ENCODE measurements at regions not wholly inside any gene's neighbourhood (a gene's known extent, or its start where the extent isn't known, plus 50 kb on each side); places are given as distances from the start of the nearest gene placed in this dataset.

DNA sequence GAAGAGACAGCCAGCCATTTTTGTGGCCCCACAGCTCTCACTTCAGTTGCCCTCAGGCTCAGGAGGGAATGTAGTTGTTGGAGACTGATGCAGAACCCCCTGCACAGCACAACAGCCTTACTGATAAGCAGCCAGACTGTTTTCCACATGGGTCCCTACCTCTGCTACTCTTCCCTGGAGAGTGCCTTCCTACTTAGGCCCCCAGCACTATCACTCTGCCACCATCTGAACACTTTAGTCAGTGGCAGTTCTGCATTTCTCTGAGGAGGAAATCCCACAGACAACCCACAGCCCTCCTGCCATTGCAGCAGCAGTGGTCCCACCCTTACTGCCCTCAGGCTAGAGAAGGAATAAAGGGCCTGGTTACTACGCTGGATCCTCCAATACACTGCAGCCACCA, 61.8 kb upstream of the PTPRD start:
- DNase-seq (ENCODE audit: low read depth): no peak

DNA sequence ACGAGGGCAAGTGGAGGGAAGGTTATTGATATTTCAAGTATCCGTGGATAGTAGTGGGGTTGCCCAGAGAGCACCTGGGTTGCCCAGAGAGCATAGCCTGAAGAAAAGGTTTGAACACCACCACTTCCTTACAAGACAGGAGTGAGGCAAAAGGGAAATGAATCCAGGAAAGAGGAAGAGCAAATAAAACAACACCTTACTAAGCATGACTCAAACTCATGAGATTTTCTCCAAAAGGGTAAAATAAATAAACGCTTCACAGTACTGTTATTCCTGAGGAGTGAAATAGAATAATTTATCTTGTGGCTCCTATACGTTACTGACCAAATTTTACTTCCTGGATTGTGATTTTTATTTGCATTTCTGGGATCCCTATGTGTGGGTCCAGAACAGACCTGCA, 65.2 kb upstream of the PTPRD start:
- no peak for DNase-seq (ENCODE audit: low read depth)

DNA sequence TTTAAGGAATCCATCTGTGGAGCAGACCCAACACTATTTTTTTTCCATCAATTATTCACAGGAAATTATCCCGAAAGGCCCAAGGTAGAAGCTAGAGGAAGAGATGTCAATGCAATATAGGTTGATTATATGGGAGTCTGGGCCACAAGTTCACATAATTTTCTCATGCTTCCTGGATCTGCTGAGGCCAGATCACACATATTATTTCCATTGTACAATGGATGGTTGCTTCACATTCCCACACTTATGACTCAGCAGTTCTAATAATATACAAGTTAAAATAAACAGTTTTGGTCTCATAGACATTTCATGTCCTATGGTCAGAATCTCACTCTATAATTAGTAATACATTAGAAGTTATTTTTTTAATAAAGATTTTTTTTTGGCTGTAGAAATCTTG, 66.0 kb upstream of the PTPRD start:
- DNase-seq (ENCODE audit: low read depth): peak; percentile 81

DNA sequence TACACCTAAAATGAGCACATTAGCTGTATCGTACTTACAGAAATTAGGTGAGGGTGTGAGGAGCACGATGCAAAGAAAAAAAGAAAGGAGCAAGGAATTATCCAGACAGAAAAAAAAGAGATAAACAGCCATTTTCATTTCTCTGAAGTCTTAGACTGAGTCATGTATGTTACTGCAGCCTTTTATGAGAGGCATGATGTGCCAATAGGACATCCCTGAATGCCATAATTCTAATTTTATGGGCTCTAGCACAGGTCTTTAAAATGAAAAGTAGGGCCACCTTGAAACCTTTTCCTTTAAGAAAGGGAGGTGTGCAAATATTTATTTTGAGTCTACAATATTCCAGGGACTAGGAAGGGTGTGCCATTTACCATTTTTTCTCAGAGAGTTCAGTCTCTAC, 74.1 kb upstream of the PTPRD start:
- no peak for DNase-seq (ENCODE audit: low read depth)

DNA sequence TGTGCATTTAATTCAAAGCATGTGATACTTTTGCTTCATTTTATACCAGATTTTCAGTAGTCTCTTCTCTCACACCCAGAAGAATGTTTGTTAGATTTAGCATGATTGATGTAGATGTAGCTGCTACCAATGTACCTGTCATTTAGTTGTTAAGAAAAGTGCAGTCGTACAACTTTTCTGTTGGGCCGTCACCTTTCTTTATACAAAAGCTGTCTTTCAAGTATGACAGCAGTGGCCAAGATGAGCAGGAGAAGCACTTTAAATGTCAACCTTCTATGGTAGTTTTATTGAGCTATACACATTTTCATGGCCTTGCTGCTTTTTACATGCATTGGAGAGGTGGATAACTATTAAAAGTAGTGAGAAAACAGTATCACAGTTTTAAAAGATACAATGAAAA, 77.7 kb upstream of the PTPRD start:
- no peak for DNase-seq (ENCODE audit: low read depth)

DNA sequence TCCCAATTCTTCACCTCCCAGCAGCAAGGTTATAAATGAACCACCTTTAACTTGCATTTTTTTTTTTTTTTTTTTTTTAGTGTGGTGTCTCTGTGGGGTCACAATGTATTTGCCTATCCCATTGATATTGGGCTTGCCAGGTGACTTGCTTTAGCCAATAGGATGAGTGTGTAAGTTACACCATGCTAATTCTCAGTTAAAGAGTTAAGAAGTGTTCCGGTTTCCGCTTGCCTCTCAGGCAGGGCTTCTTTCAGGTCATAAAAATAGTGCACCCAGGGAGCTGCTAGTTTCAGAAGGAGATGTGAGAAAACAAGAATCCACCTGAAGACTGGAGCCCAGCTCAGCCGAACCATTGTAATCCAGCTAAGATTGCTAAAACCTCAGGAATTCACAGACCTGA, 84.2 kb upstream of the PTPRD start:
- DNase-seq (ENCODE audit: low read depth): no peak

DNA sequence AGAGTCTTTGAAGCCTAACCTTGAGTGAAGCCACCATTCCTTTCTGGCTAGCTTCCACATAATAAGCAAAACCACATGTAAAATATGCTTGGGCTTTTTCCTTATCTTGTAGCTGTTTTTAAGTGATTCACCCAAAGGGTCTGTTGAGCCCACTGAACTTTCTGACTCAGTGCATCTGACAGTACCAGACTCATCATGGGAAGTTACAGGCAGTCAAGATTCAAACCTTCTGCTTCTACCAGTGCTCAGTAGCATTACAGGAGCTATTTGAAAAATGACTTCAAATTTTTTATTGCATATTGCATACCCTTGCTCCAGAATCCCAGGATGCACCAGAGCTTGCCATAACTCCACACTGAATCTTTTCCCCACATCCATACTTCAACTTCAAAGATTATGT, 87.5 kb upstream of the PTPRD start:
- DNase-seq (ENCODE audit: low read depth): peak; percentile 75

DNA sequence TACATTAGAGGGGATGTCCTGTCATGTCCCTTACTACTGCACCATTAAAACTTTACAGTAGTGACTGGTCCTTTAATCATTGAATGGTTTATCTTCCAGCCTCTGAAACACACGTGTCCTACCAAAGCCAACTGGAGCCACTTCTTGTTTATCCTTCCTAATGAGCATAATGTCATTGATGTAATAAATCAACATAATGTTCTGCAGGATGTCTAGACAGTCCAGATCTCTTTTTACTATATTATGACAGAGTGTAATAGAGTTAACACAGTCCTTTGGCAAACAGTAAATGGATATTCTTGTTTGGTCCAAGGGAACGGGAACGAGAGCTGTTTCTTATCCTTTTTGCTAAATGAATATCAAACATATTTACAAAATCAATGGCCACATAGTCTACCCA, 88.1 kb upstream of the PTPRD start:
- DNase-seq (ENCODE audit: low read depth): no peak

DNA sequence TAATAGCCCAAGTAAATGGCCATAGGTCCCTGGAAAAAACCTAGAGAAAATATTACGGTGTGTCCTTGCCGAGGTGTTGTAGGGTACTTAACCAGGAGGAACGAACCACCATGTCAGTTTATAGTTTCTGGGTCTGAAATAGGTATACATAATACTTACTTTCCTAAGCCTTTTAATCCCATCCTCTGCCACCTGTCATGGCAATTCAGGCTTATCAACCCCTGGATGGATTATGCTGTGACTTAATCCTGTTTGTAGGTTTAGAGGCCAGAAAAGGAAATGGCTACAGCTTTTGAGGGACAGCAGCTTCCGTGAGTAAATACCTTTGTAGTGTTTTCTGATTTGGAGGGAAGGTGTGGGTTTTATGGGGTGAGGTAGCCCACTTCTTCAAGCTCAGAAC, 89.1 kb upstream of the PTPRD start:
- DNase-seq (ENCODE audit: low read depth): no peak

DNA sequence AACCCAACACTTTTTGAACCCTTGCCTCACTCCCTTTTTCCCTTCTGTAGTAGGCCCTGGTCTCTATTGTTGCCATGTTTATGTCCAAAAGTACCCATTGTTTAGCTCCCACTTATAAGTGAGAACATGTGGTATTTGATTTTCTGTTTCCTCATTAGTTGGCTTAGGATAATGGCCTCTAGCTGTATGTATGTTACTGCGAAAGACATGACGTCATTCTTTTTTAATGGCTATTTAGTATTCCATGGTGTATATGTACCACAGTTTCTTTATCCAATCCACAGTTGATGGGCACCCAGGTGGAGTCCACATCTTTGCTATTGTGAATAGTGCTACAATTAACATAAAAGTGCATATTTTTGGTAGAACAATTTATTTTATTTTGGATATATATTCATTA, 90.3 kb upstream of the PTPRD start:
- DNase-seq (ENCODE audit: low read depth): no peak

DNA sequence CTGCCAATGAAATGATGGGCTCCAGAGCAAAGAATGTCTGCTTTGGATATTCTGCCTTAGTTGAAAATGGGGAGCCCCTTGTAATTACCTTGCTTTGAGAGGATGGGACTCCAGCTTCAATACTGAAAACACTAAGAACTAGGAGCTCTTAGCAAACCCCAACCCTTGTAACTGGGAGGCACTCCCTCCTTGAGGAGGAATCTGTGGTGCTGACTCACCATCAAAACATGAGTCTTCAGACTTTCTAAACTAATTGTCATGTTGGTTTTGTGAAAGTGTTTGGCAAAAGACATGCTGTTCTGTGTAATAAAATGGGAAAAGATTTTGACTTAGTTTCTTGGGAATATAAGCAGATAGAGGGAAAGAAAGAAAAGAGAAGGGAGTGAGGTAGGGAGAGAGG, 91.9 kb upstream of the PTPRD start:
- DNase-seq (ENCODE audit: low read depth): peak; percentile 76

DNA sequence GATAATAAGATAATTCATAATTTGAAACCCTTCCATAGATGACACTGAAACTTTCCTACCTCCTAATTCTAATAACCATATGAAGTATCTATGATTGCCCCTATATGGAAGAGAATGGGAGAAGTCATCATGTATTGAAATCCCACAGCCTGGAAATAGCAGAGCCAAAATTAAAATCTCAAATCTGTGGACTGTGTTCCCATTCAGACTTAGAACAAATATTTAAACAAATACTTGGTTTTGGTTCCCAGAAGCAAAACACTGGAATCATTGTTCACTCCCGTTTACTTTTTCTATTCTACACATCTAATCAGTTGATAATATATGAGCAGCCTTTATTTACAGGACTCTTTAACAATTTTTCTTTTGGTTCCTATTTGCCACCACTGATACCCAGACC, 92.6 kb upstream of the PTPRD start:
- no peak for DNase-seq (ENCODE audit: low read depth)

DNA sequence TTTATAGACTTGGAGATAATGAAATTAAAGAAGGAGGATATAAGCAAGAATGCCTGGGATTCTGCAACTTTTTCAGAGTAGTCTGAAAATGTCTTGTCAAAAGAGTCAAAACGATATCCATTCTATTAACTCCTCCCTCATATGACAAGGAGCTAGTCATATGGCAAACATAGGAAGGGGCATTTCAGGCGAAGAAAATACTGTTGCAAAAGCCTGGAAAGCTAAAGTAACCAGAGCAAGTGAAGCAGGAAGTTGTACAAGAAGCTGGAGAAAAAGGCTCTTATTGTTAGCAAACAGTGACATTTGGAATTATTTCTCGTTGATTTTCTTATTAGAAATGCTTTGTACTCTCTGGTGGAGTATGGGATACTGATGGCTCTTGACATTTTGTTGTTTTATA, 94.0 kb upstream of the PTPRD start:
- DNase-seq (ENCODE audit: low read depth): no peak

DNA sequence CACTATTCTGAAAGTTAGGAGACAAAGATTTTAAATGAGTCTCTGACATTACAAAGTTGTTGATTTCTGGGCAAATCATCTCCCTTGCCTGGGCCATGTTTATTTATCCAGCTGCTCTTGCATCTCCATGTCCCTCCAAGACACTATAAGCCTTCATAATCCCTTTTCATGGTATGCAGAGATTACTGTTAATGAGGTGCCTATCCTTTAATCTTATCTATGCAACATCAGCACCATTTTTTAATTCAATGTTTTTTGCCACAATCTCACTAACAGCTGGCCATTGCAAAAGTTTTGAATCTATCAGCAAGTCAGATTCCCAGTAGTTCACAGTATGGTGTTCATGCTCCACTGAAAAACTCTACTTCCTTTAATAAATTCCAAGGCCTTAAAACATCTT, 108.5 kb upstream of the PTPRD start:
- no peak for DNase-seq (ENCODE audit: low read depth)

DNA sequence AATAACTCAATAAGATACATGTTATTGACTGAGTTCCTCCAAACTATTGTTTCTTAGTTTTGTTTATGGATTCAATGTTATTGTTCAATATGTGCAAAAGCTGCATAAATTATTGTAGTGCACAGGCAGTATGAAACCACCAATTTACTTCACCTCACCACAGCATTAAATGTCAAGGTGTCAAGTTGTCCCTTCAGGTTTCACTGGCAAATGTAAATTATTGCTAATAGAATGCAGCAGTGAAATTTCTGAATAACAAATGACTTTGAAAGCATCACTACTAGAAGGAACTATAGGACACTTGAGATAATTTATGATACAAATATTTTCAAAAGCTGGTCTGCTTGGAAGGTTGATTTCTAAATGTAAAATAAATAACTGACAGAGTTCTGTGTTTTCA, 116.4 kb upstream of the PTPRD start:
- no peak for DNase-seq (ENCODE audit: low read depth)

DNA sequence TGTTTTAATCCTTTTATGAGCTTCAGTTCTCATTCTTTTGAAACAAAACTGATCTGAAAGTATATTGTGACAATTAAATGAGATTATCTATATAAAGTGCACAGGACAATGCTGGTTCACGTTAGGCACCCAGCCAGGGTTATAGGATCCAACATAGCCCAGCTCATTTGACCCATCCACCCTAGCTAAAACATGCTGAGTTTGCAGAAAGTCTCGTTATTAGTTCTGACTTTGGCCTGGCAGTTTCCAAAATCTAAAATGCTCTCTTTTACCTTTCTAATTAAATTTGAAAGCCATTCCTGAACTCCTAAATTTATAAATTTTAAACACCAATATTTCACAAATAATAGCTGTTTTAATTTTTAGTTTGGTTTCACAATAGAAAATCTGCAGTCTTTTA, 131.9 kb upstream of the PTPRD start:
- no peak for DNase-seq (ENCODE audit: low read depth)

DNA sequence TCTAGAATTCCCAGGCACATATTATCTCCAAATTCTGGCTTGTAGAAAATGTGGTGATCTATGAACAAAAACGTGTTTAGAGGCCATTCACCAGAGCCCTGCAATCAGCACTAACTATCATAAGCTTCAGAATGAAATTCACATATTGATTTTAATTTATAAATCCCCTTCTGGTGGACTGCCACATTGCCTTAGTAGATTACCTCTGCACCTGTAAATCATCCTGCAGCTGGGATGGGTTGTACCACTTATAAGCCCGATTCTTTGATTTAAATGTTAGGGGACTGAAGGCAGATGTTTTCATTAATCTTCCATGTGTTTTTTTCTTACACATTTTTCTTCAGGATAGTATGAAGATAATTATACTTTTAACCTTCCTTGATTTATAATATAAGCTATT, 140.7 kb upstream of the PTPRD start:
- no peak for DNase-seq (ENCODE audit: low read depth)

DNA sequence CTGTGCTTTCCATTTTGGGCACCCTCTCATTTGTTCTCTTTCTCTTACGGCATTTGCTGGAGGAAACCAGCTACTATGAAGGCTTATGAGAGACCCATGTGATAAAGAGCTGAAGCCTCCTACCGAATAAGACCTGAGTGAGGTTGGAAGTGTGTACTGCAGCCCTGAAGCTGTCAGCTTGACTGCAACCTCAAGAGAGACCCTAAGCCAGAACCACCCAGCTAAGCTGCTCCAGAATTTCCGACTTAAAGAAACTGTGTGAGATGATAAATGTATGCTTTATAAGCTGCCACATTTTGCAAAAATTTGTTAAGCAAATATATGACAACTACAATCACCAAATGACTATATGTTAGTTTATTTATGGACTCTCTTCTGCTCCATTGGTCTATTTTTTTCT, 151.7 kb upstream of the PTPRD start:
- no peak for DNase-seq (ENCODE audit: low read depth)

DNA sequence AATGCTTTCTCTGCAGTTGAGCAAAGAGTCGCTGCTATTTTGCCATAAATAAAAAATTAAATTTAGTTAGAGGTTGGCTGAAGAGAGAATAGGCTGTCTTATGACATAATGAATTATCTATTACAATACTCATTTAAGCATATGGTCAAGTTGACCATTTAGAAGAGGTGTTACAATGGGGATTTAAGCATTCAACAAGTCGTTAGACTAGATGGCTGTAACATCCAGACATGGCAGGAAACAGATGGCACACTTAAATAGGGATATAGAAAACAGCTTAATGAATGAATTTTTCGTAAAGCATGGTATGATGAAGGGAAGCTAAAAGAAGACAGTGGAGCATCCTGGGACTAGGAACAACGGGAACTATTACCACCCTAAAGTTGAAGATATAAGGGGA, 160.3 kb upstream of the PTPRD start:
- DNase-seq (ENCODE audit: low read depth): no peak

DNA sequence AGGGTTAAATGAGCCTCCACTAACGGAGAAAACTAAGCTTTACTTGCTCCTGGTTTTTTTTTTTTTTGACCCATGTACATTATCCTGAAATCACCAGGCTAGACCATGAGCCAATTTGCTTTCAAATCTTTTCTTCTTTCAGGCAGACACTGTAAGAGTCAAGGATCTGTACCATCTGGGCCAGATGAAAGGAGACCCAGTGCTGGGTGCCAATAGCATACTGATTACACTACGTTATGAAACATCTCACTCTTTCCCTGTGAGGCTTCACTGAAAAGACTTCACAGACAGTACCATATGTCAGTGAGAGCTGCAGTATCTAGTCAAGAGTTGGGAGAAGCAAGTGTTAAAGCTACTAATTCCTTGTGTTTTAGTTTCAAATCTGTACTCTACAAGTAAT, 161.2 kb upstream of the PTPRD start:
- no peak for DNase-seq (ENCODE audit: low read depth)

DNA sequence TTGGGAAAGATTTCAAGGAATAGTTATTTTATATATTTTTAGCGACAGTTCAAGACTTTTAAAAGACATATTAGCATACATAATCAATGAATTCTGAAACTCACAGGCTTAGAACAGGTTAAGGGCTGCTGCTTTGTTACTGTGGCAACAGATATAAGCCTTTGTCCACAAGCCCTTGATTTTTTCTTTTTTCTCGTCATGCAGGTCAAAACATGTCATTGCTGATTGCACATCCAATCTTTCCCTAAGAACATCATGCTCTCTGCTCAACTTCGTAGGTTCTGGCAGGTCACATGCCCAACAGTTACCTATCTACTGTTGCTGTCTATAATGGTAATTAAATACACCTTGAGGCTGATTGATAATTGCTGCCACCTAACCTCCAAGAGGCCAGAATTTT, 172.5 kb upstream of the PTPRD start:
- no peak for DNase-seq (ENCODE audit: low read depth)

DNA sequence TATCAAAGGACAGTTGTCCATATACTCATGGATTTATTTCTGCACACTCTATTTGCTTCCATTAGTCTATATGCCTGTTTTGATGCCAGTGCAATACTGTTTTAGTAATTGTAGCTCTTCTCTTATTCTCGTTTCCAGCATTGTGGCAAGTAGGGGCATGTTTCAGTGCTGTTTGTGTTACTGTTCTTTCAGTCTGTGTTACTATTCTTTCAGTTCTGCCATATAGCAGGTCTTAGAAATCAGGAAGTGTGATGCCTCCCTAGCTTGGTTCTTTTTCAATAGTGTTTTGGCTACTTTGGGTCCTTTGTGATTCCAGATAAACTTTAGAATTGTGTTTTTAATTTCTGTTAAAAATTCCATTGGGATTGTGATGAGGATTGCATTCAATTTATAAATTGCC, 180.5 kb upstream of the PTPRD start:
- no peak for DNase-seq (ENCODE audit: low read depth)

DNA sequence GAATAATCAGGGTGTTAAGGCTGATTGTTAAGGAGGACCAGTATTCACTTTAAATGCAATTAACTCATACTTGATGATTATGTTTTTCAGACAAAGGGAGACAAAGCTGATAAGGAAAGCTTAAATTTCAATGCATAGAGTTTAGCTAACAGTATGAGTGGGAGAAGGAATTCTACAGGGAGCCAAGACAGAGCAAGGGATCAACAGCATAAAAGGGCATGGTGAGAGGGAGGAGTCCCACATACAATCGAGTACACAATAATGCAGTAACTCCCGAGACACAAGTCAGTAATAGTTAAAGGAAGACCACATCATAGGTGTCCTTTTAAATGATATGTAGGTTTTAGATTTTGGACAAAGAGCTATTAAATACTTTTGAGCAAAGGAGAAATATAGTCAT, 191.7 kb upstream of the PTPRD start:
- DNase-seq (ENCODE audit: low read depth): no peak

DNA sequence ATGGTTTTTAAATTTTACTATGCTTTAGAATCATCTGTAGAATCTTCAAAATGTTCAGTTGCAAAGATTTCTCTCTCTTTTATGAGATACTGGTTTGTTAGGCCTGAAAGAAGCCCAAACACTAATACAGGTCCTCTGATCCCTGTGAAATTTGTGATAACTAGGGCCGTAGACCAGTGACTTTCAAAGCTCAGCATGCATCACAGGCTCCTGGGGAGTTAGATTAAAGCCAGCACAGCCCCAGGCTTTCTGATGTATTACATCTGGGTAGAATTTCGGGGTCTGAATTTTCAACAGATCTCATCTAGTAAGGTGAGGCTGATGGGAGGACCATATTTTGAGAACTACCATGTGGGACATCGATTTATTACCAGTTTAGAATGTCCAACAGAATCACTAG, 194.1 kb upstream of the PTPRD start:
- DNase-seq (ENCODE audit: low read depth): no peak

DNA sequence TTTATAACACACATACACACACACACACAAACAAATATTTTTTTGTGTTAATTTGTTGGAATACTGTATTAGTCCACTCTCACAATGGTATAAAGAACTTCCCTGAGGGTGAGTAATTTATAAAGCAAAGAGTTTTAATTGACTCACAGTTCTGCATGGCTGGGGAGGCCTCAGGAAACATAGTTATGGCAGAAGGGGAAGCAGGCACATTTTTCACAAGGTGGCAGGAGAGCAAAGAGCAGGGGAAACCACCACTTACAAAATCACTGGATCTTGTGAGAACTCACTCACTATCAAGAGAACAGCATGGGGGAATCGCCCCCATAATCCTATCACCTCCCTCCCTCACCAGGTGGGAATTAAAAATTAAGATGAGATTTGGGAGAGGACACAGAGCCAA, 205.4 kb upstream of the PTPRD start:
- DNase-seq (ENCODE audit: low read depth): no peak
